Lung (tissue), 11 donors: ENCODE measurements at regions not wholly inside any gene's neighbourhood (a gene's known extent, or its start where the extent isn't known, plus 50 kb on each side); places are given as distances from the start of the nearest gene placed in this dataset.
"Not testable (repeated sequence)": the region's sequence is repeated elsewhere in the genome, so short reads cannot be mapped to it uniquely, and the experiment has no call there.

ENCODE experiments used
- ATAC-seq: fragments of 200-7000 bp; cut with Tn5 transposase; one replicate; pipeline ENCODE4 v1.9.1; 2020; ENCODE audit warnings: moderate number of reproducible peaks; ENCODE audit not compliant: insufficient read depth, low FRiP score
- DNase-seq, 3 donors: peaks; one replicate each; pipeline ENCODE4 v3.0.0-alpha.2; 2013 to 2017
- H3K27ac ChIP-seq, 2 donors: one replicate each; pipeline ENCODE4 v1.5.1; 2013; ENCODE audit warnings: mild to moderate bottlenecking in 2 of 2, moderate library complexity in 2 of 2, control low read depth in 1 of 2, inconsistent platforms in 1 of 2, low read depth in 1 of 2, low read length in 1 of 2
- H3K27me3 ChIP-seq, 3 donors: one replicate each; pipeline ENCODE4 v1.5.1; 2013; ENCODE audit warnings: low read length in 2 of 3; ENCODE audit not compliant: control insufficient read depth in 3 of 3, insufficient read depth in 3 of 3
- H3K36me3 ChIP-seq, 4 donors: one replicate each; pipeline ENCODE4 v1.5.1; 2013; ENCODE audit warnings: low read length in 4 of 4, mild to moderate bottlenecking in 1 of 4, moderate library complexity in 1 of 4; ENCODE audit not compliant: control insufficient read depth in 4 of 4, insufficient read depth in 4 of 4
- H3K4me1 ChIP-seq, 5 donors: one replicate each; pipeline ENCODE4 v1.5.1; 2013; ENCODE audit warnings: low read length in 5 of 5, mild to moderate bottlenecking in 2 of 5, moderate library complexity in 1 of 5; ENCODE audit not compliant: control insufficient read depth in 5 of 5, insufficient read depth in 5 of 5
- H3K4me3 ChIP-seq: one replicate; pipeline ENCODE4 v1.5.1; 2013; ENCODE audit warnings: mild to moderate bottlenecking, control low read depth, moderate library complexity
- H3K9ac ChIP-seq, 2 donors: one replicate each; pipeline ENCODE4 v1.5.1; 2013; ENCODE audit warnings: low read length in 2 of 2, control low read depth in 1 of 2; ENCODE audit not compliant: insufficient read depth in 1 of 2
- H3K9me3 ChIP-seq, 4 donors: one replicate each; pipeline ENCODE4 v1.5.1; 2013; ENCODE audit warnings: low read length in 3 of 4, mild to moderate bottlenecking in 1 of 4, moderate library complexity in 1 of 4; ENCODE audit not compliant: control insufficient read depth in 4 of 4, insufficient read depth in 3 of 4
- CTCF ChIP-seq: IDR thresholded peaks from 2 replicates; pipeline ENCODE4 v1.5.1; 2012; ENCODE audit warnings: mild to moderate bottlenecking; ENCODE audit errors: control extremely low read depth, extremely low read depth
- WGBS, 2 donors: extraction: QIAGEN DNeasy Blood & Tissue Kit; methylation state at CpG; one replicate each; pipeline ENCODE4 v1.1.7; 2013; 5-methylcytosine and 5-hydroxymethylcytosine counted together
- donor health status: control.
- donor health status: control.
- donor health status: Bipolar disorder and iron deficiency.
- donor health status: healthy.
- donor health status: DM: yes; HTN: yes; CAD: no.

GRCh38 chr1:72969461-72969860 is 687.1 kb upstream of the NEGR1 start:
- TF ChIP-seq CTCF, result no peak
- H3K27ac ChIP-seq, result no peak overlapping the region
- H3K9ac ChIP-seq, result no peak overlapping the region
- H3K36me3 ChIP-seq, result no peaks in the 10 kb centered on the region
- 84 to 92% methylated on average over 1 of the region's 1 CpG for WGBS, 2 donors
- no peak for DNase-seq
- no peaks in the 10 kb centered on the region for H3K4me1 ChIP-seq
- no peaks in the 10 kb centered on the region for H3K27me3 ChIP-seq
- H3K9me3 ChIP-seq, result no peaks in the 10 kb centered on the region
- H3K4me3 ChIP-seq, result no peak overlapping the region
- no peak for ATAC-seq

- Histone ChIP-seq H3K4me1 (no peaks in the 10 kb centered on the region), H3K9me3 (no peaks in the 10 kb centered on the region), H3K27me3 (no peaks in the 10 kb centered on the region), H3K4me3 (no peak overlapping the region), H3K36me3 (no peaks in the 10 kb centered on the region), H3K27ac (no peak overlapping the region), H3K9ac (no peak overlapping the region)
- DNase-seq (no peak), ATAC-seq (no peak)
- TF ChIP-seq CTCF, result no peak
Observed at GRCh38 chr1:72954943-72955342, 672.6 kb upstream of the NEGR1 start.

- not testable (repeated sequence) for H3K27me3 ChIP-seq, H3K9me3 ChIP-seq, ATAC-seq, H3K4me1 ChIP-seq, H3K9ac ChIP-seq, DNase-seq, H3K27ac ChIP-seq, H3K4me3 ChIP-seq, H3K36me3 ChIP-seq
- WGBS, 2 donors, result 79 to 83% methylated on average over 3 of the region's 3 CpGs
Observed at GRCh38 chr1:72950900-72951299, 668.6 kb upstream of the NEGR1 start.

GRCh38 chr1:72946903-72947499 is 664.7 kb upstream of the NEGR1 start:
- no peaks in the 10 kb centered on the region for H3K27me3 ChIP-seq
- DNase-seq (peak in 2 of 3 donors; percentile 1 to 14), ATAC-seq (no peak)
- no peak overlapping the region for H3K9ac ChIP-seq
- H3K4me3 ChIP-seq, result no peak overlapping the region
- H3K36me3 ChIP-seq, result no peaks in the 10 kb centered on the region
- H3K4me1 ChIP-seq, result peaks cover 0 to 6% (median 0%) of the 10 kb centered on the region in 5 donors
- no peaks in the 10 kb centered on the region for H3K9me3 ChIP-seq
- TF ChIP-seq CTCF, result no peak
- no peak overlapping the region for H3K27ac ChIP-seq
- WGBS, 2 donors, result 35 to 46% methylated on average over 3 of the region's 3 CpGs
